ENCODE measurements at regions not wholly inside any gene's neighbourhood (a gene's known extent, or its start where the extent isn't known, plus 50 kb on each side); places are given as distances from the start of the nearest gene placed in this dataset.

GRCh38 chr7:155972247-155972646 lies 160.0 kb upstream of the SHH start:
- H3K9ac ChIP-seq (replicated peaks; ENCODE audit: extremely low read depth, insufficient read depth, low read length): no peak overlapping the region
- no peaks in the 10 kb centered on the region for H3K27me3 ChIP-seq (ENCODE audit: control insufficient read depth in 2 of 2, insufficient read depth in 2 of 2, low read length in 2 of 2)
- no peaks in the 10 kb centered on the region for H3K9me1 ChIP-seq (replicated peaks; ENCODE audit: control insufficient read depth, extremely low read depth, insufficient read depth, low read length)
- H3K36me3 ChIP-seq (ENCODE audit: control insufficient read depth in 2 of 2, extremely low read depth in 1 of 2, insufficient read depth in 2 of 2, low read length in 2 of 2): no peaks in the 10 kb centered on the region
- FAIRE-seq (no peak), DNase-seq (ENCODE audit: low read depth, low spot score) (no peak)
- H3K4me3 ChIP-seq (replicated peaks in 1 of 3; ENCODE audit: insufficient read depth in 1 of 3, low read depth in 1 of 3, low read length in 3 of 3): no peak overlapping the region
- no peaks in the 10 kb centered on the region for H3K9me3 ChIP-seq (replicated peaks; ENCODE audit: control insufficient read depth, insufficient read depth, low read length)
- H2AFZ ChIP-seq (ENCODE audit: low read depth, low read length): no peak overlapping the region
- no peak overlapping the region for H3K27ac ChIP-seq (ENCODE audit: insufficient read depth, low read depth, low read length)
- ChIA-PET CTCF (interaction anchor here (0.8 kb wide), 1 partner anchor 10 kb away, joined by 3 read pairs; no protein-coding TSS in a partner anchor), POLR2A (no interaction called here)
- BruUV-seq (replicated peaks): no TSS peak
- H4K20me1 ChIP-seq (replicated peaks; ENCODE audit: control insufficient read depth, extremely low read depth, insufficient read depth, low read length): no peaks in the 10 kb centered on the region
- H3K4me2 ChIP-seq (ENCODE audit: insufficient read depth, low read length): no peak overlapping the region
- no peaks in the 10 kb centered on the region for H3K79me2 ChIP-seq (ENCODE audit: control insufficient read depth, insufficient read depth, low read length)
- no peaks in the 10 kb centered on the region for H3K4me1 ChIP-seq (ENCODE audit: control insufficient read depth, extremely low read depth, insufficient read depth, low read length)
- dilution Hi-C loops (cut with MboI; ENCODE audit: extremely low pct_ligation_motif_present, low sequenced_read_pairs) (no loop called here), intact Hi-C loops (cut with micrococcal nuclease) (no loop called here)
- TF ChIP-seq FOS (IDR thresholded peaks at IDR 0.05; ENCODE audit: borderline replicate concordance, insufficient read depth, low read length): no peak
- TF ChIP-seq CTCF (IDR thresholded peaks at IDR 0.05; ENCODE audit: extremely low read depth in 1 of 2, insufficient read depth in 1 of 2, low read depth in 1 of 2, low read length in 2 of 2): no peak
- no peak for TF ChIP-seq MAX (IDR thresholded peaks at IDR 0.05; ENCODE audit: insufficient read depth, insufficient read length)
- TF ChIP-seq POLR2A (IDR thresholded peaks at IDR 0.05; ENCODE audit: low read depth, low read length): no peak
- TF ChIP-seq JUN (IDR thresholded peaks at IDR 0.05; ENCODE audit: borderline replicate concordance, insufficient read depth, insufficient read length, low read depth): no peak
- TF ChIP-seq MYC (IDR thresholded peaks at IDR 0.05; ENCODE audit: low read depth, low read length): no peak
- no peak for TF ChIP-seq GATA2 (IDR thresholded peaks at IDR 0.05; ENCODE audit: insufficient read depth, insufficient read length, low read depth, low read length)
- TF ChIP-seq POLR2AphosphoS5 (IDR thresholded peaks at IDR 0.05; ENCODE audit: insufficient read depth, low read depth, low read length): no peak
- TF ChIP-seq EZH2 (IDR thresholded peaks at IDR 0.05; ENCODE audit: borderline replicate concordance, low read depth, low read length, severe bottlenecking): no peak
